ENCODE measurements at regions not wholly inside any gene's neighbourhood (a gene's known extent, or its start where the extent isn't known, plus 50 kb on each side); places are given as distances from the start of the nearest gene placed in this dataset.

- TF ChIP-seq, protein P1, sequence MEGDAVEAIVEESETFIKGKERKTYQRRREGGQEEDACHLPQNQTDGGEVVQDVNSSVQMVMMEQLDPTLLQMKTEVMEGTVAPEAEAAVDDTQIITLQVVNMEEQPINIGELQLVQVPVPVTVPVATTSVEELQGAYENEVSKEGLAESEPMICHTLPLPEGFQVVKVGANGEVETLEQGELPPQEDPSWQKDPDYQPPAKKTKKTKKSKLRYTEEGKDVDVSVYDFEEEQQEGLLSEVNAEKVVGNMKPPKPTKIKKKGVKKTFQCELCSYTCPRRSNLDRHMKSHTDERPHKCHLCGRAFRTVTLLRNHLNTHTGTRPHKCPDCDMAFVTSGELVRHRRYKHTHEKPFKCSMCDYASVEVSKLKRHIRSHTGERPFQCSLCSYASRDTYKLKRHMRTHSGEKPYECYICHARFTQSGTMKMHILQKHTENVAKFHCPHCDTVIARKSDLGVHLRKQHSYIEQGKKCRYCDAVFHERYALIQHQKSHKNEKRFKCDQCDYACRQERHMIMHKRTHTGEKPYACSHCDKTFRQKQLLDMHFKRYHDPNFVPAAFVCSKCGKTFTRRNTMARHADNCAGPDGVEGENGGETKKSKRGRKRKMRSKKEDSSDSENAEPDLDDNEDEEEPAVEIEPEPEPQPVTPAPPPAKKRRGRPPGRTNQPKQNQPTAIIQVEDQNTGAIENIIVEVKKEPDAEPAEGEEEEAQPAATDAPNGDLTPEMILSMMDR (IDR thresholded peaks at IDR 0.05), result no peak
- TF ChIP-seq TCF7L2 (IDR thresholded peaks at IDR 0.05; ENCODE audit: low read depth, low read length) (no peak), POLR2AphosphoS5 (IDR thresholded peaks at IDR 0.05; ENCODE audit: low read depth, low read length) (no peak)
These were observed 204.6 kb upstream of the ANXA10 start for GRCh38 chr4:167887726-167888125.

All from Panc1 (cell line).